Keratinocyte (primary cell): ENCODE measurements at regions not wholly inside any gene's neighbourhood (a gene's known extent, or its start where the extent isn't known, plus 50 kb on each side); places are given as distances from the start of the nearest gene placed in this dataset.

Experiments
- DNase-seq: peaks from one replicate; pipeline ENCODE4 v3.0.0-alpha.2; 2011; ENCODE audit warnings: low read depth, missing footprints, low spot score
- FAIRE-seq: peaks from 2 replicates; lab custom pipeline; 2011; peaks lifted over from hg19 to GRCh38; lab: Jason Lieb, UNC
- H2AFZ ChIP-seq: 2 replicates; pipeline ENCODE4 v1.6.0; 2012; ENCODE audit warnings: low read length, control low read depth, inconsistent platforms; ENCODE audit not compliant: control insufficient read depth
- H3K27ac ChIP-seq: 2 replicates; pipeline ENCODE4 v1.5.1; 2011; ENCODE audit warnings: low read length; ENCODE audit not compliant: control insufficient read depth, insufficient read depth
- H3K27me3 ChIP-seq: 3 replicates; pipeline ENCODE4 v1.6.0; 2011; ENCODE audit warnings: low read length; ENCODE audit not compliant: control insufficient read depth, insufficient read depth; ENCODE audit errors: extremely low read depth
- H3K36me3 ChIP-seq, 2 experiments: 2 replicates in 1 of 2; 3 replicates in 1 of 2; pipeline ENCODE4 v1.5.1; 2011; ENCODE audit warnings: low read length in 2 of 2, mild to moderate bottlenecking in 1 of 2; ENCODE audit not compliant: control insufficient read depth in 2 of 2, insufficient read depth in 2 of 2; ENCODE audit errors: extremely low read depth in 1 of 2
- H3K4me1 ChIP-seq: 3 replicates; pipeline ENCODE4 v1.5.1; 2011; ENCODE audit warnings: low read length; ENCODE audit not compliant: control insufficient read depth, insufficient read depth; ENCODE audit errors: extremely low read depth
- H3K4me2 ChIP-seq: 3 replicates; pipeline ENCODE4 v1.6.0; 2011; ENCODE audit warnings: low read depth, low read length; ENCODE audit not compliant: control insufficient read depth, insufficient read depth; ENCODE audit errors: extremely low read depth
- H3K4me3 ChIP-seq, 3 experiments: fragments of 200-600 bp in 1 of 3; sonication (generic) in 1 of 3; 2 replicates in 2 of 3; 3 replicates in 1 of 3; pipeline ENCODE4 v1.5.1; 2011 to 2016; ENCODE audit warnings: low read length in 3 of 3, mild to moderate bottlenecking in 3 of 3, control low read depth in 2 of 3, inconsistent platforms in 1 of 3, low read depth in 1 of 3, mixed read lengths in 1 of 3, mixed run types in 1 of 3, moderate library complexity in 1 of 3; ENCODE audit not compliant: control insufficient read depth in 2 of 3, insufficient read depth in 2 of 3; ENCODE audit errors: extremely low read depth in 1 of 3
- H3K79me2 ChIP-seq: 2 replicates; pipeline ENCODE4 v1.6.0; 2012; ENCODE audit warnings: low read length; ENCODE audit not compliant: control insufficient read depth, insufficient read depth
- H3K9ac ChIP-seq: 3 replicates; pipeline ENCODE4 v1.6.0; 2011; ENCODE audit warnings: low read length; ENCODE audit not compliant: control insufficient read depth, insufficient read depth; ENCODE audit errors: extremely low read depth
- H3K9me1 ChIP-seq: 3 replicates; pipeline ENCODE4 v1.6.0; 2011; ENCODE audit warnings: low read length; ENCODE audit not compliant: control insufficient read depth, insufficient read depth; ENCODE audit errors: extremely low read depth
- H3K9me3 ChIP-seq: 2 replicates; pipeline ENCODE4 v1.5.1; 2012; ENCODE audit warnings: low read depth, low read length; ENCODE audit not compliant: control insufficient read depth
- H4K20me1 ChIP-seq: 3 replicates; pipeline ENCODE4 v1.6.0; 2011; ENCODE audit warnings: low read length; ENCODE audit not compliant: control insufficient read depth, insufficient read depth; ENCODE audit errors: extremely low read depth
- EZH2 ChIP-seq: IDR thresholded peaks from one replicate; pipeline ENCODE4 v1.6.1; 2012; ENCODE audit warnings: inconsistent platforms, mild to moderate bottlenecking, low read length, moderate library complexity
- dilution Hi-C: fragments of 300-500 bp; cut with MboI; formaldehyde crosslinking; loops from one replicate; pipeline ENCODE4 v1.7.0; 2020; ENCODE audit warnings: low sequenced_read_pairs; ENCODE audit not compliant: extremely low pct_ligation_motif_present
- TF ChIP-seq, protein P1 (sequence below), 3 experiments: IDR thresholded peaks in 1 of 3; conservative IDR thresholded peaks in 1 of 3; optimal IDR thresholded peaks in 1 of 3; 2 replicates in 2 of 3; 3 replicates in 1 of 3; pipeline versions ENCODE3 to v1.5.1; 2011; ENCODE audit warnings: low read length in 3 of 3, mild to moderate bottlenecking in 3 of 3, moderate library complexity in 2 of 3, control low read depth in 1 of 3, inconsistent platforms in 1 of 3; ENCODE audit not compliant: insufficient read depth in 2 of 3; ENCODE audit errors: extremely low read depth in 1 of 3

DNA sequence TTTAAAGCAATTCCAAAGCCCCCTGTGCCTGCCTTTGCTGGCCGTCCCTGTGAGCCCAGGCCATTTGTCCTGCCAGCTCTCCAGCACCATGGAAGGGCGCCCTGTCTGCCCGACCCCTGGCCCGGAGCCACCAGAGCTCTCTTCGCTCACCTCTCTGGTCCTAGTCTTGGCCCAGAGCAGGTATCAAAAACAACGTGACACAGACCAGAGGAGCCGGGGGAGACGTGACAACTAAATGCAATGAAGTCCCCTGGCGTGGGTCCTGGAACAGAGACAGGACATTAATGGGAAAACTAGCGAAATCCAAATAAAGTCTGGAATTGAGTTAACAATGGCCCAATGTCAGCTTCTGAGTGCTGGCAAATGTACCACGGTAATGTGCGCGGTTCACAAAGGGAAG, 83.2 kb upstream of the DIO3 start:
- Histone ChIP-seq H3K9me1 (no peaks in the 10 kb centered on the region), H3K4me3 (no peak overlapping the region), H2AFZ (no peak overlapping the region), H3K9me3 (peaks cover 2% of the 10 kb centered on the region), H3K36me3 (no peaks in the 10 kb centered on the region), H4K20me1 (no peaks in the 10 kb centered on the region), H3K4me1 (no peaks in the 10 kb centered on the region), H3K27ac (no peak overlapping the region), H3K27me3 (no peaks in the 10 kb centered on the region), H3K4me2 (no peak overlapping the region), H3K79me2 (no peaks in the 10 kb centered on the region), H3K9ac (no peak overlapping the region)
- FAIRE-seq: no peak
- TF ChIP-seq, protein P1, sequence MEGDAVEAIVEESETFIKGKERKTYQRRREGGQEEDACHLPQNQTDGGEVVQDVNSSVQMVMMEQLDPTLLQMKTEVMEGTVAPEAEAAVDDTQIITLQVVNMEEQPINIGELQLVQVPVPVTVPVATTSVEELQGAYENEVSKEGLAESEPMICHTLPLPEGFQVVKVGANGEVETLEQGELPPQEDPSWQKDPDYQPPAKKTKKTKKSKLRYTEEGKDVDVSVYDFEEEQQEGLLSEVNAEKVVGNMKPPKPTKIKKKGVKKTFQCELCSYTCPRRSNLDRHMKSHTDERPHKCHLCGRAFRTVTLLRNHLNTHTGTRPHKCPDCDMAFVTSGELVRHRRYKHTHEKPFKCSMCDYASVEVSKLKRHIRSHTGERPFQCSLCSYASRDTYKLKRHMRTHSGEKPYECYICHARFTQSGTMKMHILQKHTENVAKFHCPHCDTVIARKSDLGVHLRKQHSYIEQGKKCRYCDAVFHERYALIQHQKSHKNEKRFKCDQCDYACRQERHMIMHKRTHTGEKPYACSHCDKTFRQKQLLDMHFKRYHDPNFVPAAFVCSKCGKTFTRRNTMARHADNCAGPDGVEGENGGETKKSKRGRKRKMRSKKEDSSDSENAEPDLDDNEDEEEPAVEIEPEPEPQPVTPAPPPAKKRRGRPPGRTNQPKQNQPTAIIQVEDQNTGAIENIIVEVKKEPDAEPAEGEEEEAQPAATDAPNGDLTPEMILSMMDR (optimal IDR thresholded peaks at IDR 0.05 in 1 of 3, IDR thresholded peaks at IDR 0.05 in 1 of 3, conservative IDR thresholded peaks at IDR 0.05 in 1 of 3; ENCODE audit: extremely low read depth in 1 of 3, insufficient read depth in 2 of 3, low read length in 3 of 3): no peak
- no peak for TF ChIP-seq EZH2
- DNase-seq: no peak
- dilution Hi-C loops: no loop called here

DNA sequence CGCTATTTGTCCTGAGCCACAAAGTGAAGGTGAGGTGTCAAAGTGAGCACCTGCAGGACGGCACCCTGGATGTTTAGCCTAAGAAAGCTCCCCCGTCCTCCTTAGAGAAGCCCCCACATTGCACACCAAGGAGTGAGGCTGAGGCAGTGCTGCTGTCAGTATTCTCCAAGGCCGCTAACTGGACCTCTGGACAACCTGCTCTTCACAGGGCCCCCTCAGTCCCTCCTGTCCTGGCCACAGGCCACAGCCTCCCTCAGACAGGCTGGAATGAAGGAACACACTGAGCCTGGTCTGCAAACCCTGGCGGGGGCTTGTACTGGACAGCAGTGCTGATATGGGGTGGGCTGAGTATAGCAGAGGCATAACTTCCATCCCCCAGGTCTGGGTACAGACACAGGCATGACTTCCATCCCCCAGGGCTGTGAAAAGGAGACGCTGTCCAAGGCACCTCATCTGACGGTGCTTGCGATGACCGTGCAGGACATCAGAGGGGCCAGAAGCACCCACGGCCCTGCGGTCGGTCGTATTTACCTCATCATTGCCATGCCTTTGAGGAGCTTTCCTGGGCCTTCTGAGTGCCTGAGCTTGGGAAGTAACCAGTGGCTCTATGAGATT, 82.4 kb upstream of the DIO3 start:
- dilution Hi-C loops: no loop called here
- H3K27ac ChIP-seq: no peak overlapping the region
- no peak for DNase-seq

More for the DNA sequence above, 82.4 kb upstream of the DIO3 start:
- Histone ChIP-seq H3K4me3 (no peak overlapping the region), H3K4me2 (no peak overlapping the region), H3K79me2 (no peaks in the 10 kb centered on the region), H2AFZ (no peak overlapping the region), H3K36me3 (no peaks in the 10 kb centered on the region), H3K9me1 (no peaks in the 10 kb centered on the region), H3K4me1 (no peaks in the 10 kb centered on the region), H3K9me3 (peaks cover 2% of the 10 kb centered on the region), H4K20me1 (no peaks in the 10 kb centered on the region), H3K9ac (no peak overlapping the region), H3K27me3 (no peaks in the 10 kb centered on the region)
- FAIRE-seq: no peak
- no peak for TF ChIP-seq EZH2
- TF ChIP-seq, protein P1 (optimal IDR thresholded peaks at IDR 0.05 in 1 of 3, IDR thresholded peaks at IDR 0.05 in 1 of 3, conservative IDR thresholded peaks at IDR 0.05 in 1 of 3; ENCODE audit: extremely low read depth in 1 of 3, insufficient read depth in 2 of 3, low read length in 3 of 3): no peak
